ENCODE measurements at regions not wholly inside any gene's neighbourhood (a gene's known extent, or its start where the extent isn't known, plus 50 kb on each side); places are given as distances from the start of the nearest gene placed in this dataset.

DNA sequence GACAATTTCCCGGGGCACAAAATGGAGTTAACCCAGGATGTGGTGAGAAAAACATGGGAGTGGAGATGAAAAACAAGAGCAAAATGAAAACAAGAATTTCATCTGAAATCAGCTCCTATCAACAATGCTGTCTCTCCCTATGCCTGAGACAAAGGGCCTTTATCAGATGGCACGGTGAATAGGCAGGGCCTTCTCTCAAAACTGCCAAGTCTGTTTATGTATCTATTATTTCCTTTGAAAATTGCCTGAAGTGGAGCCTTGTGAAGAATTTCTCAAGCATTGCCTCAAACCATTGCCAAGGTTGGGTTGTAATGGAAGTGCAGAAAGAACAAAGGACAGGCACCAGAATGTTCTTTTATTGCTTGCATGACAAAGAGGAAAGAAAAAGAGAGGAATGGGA lies 74.7 kb downstream of the BTBD3 start:
- no peaks in the 10 kb centered on the region for H4K20me1 ChIP-seq (replicated peaks; ENCODE audit: control insufficient read depth, extremely low read depth, insufficient read depth, low read length)
- intact Hi-C loops (cut with micrococcal nuclease) (no loop called here), dilution Hi-C loops (cut with MboI; ENCODE audit: extremely low pct_ligation_motif_present, low sequenced_read_pairs) (no loop called here)
- ChIA-PET POLR2A (no interaction called here), CTCF (interaction anchor here (1.2 kb wide), 1 partner anchor 20 kb away, joined by 3 read pairs; no protein-coding TSS in a partner anchor)
- H3K9ac ChIP-seq (replicated peaks; ENCODE audit: extremely low read depth, insufficient read depth, low read length): no peak overlapping the region
- H3K4me3 ChIP-seq (replicated peaks in 1 of 3; ENCODE audit: insufficient read depth in 1 of 3, low read depth in 1 of 3, low read length in 3 of 3): no peak overlapping the region
- no peak for DNase-seq (ENCODE audit: low read depth, low spot score)
- FAIRE-seq: no peak
- TF ChIP-seq, protein P1, sequence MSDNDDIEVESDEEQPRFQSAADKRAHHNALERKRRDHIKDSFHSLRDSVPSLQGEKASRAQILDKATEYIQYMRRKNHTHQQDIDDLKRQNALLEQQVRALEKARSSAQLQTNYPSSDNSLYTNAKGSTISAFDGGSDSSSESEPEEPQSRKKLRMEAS (IDR thresholded peaks at IDR 0.05; ENCODE audit: insufficient read depth, insufficient read length): no peak
- TF ChIP-seq EZH2 (IDR thresholded peaks at IDR 0.05; ENCODE audit: borderline replicate concordance, low read depth, low read length, severe bottlenecking) (no peak), FOS (IDR thresholded peaks at IDR 0.05; ENCODE audit: borderline replicate concordance, insufficient read depth, low read length) (no peak), MYC (IDR thresholded peaks at IDR 0.05; ENCODE audit: low read depth, low read length) (no peak), GATA2 (IDR thresholded peaks at IDR 0.05; ENCODE audit: insufficient read depth, insufficient read length, low read depth, low read length) (no peak)
- H3K4me2 ChIP-seq (ENCODE audit: insufficient read depth, low read length): no peak overlapping the region
- no peaks in the 10 kb centered on the region for H3K79me2 ChIP-seq (ENCODE audit: control insufficient read depth, insufficient read depth, low read length)
- H3K4me1 ChIP-seq (ENCODE audit: control insufficient read depth, extremely low read depth, insufficient read depth, low read length): no peaks in the 10 kb centered on the region
- BruUV-seq (replicated peaks): no TSS peak
- H3K9me3 ChIP-seq (replicated peaks; ENCODE audit: control insufficient read depth, insufficient read depth, low read length): no peaks in the 10 kb centered on the region
- H3K27ac ChIP-seq (ENCODE audit: insufficient read depth, low read depth, low read length): no peak overlapping the region
- no peaks in the 10 kb centered on the region for H3K27me3 ChIP-seq (ENCODE audit: control insufficient read depth in 2 of 2, insufficient read depth in 2 of 2, low read length in 2 of 2)
- no peak overlapping the region for H2AFZ ChIP-seq (ENCODE audit: low read depth, low read length)
- no peaks in the 10 kb centered on the region for H3K9me1 ChIP-seq (replicated peaks; ENCODE audit: control insufficient read depth, extremely low read depth, insufficient read depth, low read length)
- H3K36me3 ChIP-seq (ENCODE audit: control insufficient read depth in 2 of 2, extremely low read depth in 1 of 2, insufficient read depth in 2 of 2, low read length in 2 of 2): no peaks in the 10 kb centered on the region

DNA sequence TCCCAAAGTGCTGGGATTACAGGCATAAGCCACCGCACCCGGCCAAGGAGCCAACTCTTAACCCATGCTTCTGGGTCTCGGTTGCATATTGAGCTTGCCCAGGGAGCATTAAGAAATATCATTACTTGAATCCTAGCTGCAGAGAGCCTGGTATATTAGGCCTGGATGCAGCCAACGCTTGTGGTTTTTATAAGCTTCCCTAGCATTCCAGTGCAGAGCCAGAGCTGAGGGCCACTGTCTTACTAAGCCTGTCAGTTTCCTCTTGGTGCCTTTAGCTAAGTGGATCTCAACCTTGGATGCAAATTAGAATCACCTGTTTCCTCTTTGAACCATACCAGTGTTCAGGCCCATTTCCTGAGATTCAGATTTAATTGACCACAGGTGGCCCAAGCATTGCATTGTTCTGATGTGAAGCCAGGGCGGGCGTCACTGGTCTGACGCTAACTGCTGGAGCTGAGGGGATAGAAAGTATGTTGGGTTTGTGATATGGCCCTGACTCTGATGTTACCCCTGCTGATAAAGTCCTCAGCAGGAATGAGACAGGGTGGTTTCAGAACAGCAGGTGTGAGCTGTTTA lies 76.3 kb downstream of the BTBD3 start:
- DNase-seq (ENCODE audit: low read depth, low spot score) (no peak), FAIRE-seq (no peak)
- CTCF ChIA-PET: interaction anchor here (2.8 kb wide), 1 partner anchor 18 kb away, joined by 8 read pairs; no protein-coding TSS in a partner anchor
- intact Hi-C loops (cut with micrococcal nuclease) (no loop called here), dilution Hi-C loops (cut with MboI; ENCODE audit: extremely low pct_ligation_motif_present, low sequenced_read_pairs) (no loop called here)
- no peak overlapping the region for H3K4me2 ChIP-seq (ENCODE audit: insufficient read depth, low read length)
- no peaks in the 10 kb centered on the region for H3K79me2 ChIP-seq (ENCODE audit: control insufficient read depth, insufficient read depth, low read length)
- H3K9me1 ChIP-seq (replicated peaks; ENCODE audit: control insufficient read depth, extremely low read depth, insufficient read depth, low read length): no peaks in the 10 kb centered on the region
- H3K4me1 ChIP-seq (ENCODE audit: control insufficient read depth, extremely low read depth, insufficient read depth, low read length): no peaks in the 10 kb centered on the region
- H4K20me1 ChIP-seq (replicated peaks; ENCODE audit: control insufficient read depth, extremely low read depth, insufficient read depth, low read length): no peaks in the 10 kb centered on the region
- BruUV-seq (replicated peaks): no TSS peak
- no peak for TF ChIP-seq JUN (IDR thresholded peaks at IDR 0.05; ENCODE audit: borderline replicate concordance, insufficient read depth, insufficient read length, low read depth)
- TF ChIP-seq, protein P1 (IDR thresholded peaks at IDR 0.05; ENCODE audit: insufficient read depth, insufficient read length): no peak
- no peak for TF ChIP-seq POLR2A (IDR thresholded peaks at IDR 0.05; ENCODE audit: low read depth, low read length)
- TF ChIP-seq EZH2 (IDR thresholded peaks at IDR 0.05; ENCODE audit: borderline replicate concordance, low read depth, low read length, severe bottlenecking): no peak
- TF ChIP-seq, protein P2, sequence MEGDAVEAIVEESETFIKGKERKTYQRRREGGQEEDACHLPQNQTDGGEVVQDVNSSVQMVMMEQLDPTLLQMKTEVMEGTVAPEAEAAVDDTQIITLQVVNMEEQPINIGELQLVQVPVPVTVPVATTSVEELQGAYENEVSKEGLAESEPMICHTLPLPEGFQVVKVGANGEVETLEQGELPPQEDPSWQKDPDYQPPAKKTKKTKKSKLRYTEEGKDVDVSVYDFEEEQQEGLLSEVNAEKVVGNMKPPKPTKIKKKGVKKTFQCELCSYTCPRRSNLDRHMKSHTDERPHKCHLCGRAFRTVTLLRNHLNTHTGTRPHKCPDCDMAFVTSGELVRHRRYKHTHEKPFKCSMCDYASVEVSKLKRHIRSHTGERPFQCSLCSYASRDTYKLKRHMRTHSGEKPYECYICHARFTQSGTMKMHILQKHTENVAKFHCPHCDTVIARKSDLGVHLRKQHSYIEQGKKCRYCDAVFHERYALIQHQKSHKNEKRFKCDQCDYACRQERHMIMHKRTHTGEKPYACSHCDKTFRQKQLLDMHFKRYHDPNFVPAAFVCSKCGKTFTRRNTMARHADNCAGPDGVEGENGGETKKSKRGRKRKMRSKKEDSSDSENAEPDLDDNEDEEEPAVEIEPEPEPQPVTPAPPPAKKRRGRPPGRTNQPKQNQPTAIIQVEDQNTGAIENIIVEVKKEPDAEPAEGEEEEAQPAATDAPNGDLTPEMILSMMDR (IDR thresholded peaks at IDR 0.05; ENCODE audit: extremely low read depth in 1 of 2, insufficient read depth in 1 of 2, low read depth in 1 of 2, low read length in 2 of 2): no peak
- no peak for TF ChIP-seq POLR2AphosphoS5 (IDR thresholded peaks at IDR 0.05; ENCODE audit: insufficient read depth, low read depth, low read length)
- no peak for TF ChIP-seq FOS (IDR thresholded peaks at IDR 0.05; ENCODE audit: borderline replicate concordance, insufficient read depth, low read length)
- TF ChIP-seq MYC (IDR thresholded peaks at IDR 0.05; ENCODE audit: low read depth, low read length): no peak
- no peak for TF ChIP-seq GATA2 (IDR thresholded peaks at IDR 0.05; ENCODE audit: insufficient read depth, insufficient read length, low read depth, low read length)
- no peak overlapping the region for H2AFZ ChIP-seq (ENCODE audit: low read depth, low read length)
- POLR2A ChIA-PET: no interaction called here
- H3K27me3 ChIP-seq (ENCODE audit: control insufficient read depth in 2 of 2, insufficient read depth in 2 of 2, low read length in 2 of 2): no peaks in the 10 kb centered on the region
- H3K4me3 ChIP-seq (replicated peaks in 1 of 3; ENCODE audit: insufficient read depth in 1 of 3, low read depth in 1 of 3, low read length in 3 of 3): no peak overlapping the region
- H3K9ac ChIP-seq (replicated peaks; ENCODE audit: extremely low read depth, insufficient read depth, low read length): no peak overlapping the region
- H3K36me3 ChIP-seq (ENCODE audit: control insufficient read depth in 2 of 2, extremely low read depth in 1 of 2, insufficient read depth in 2 of 2, low read length in 2 of 2): no peaks in the 10 kb centered on the region
- H3K9me3 ChIP-seq (replicated peaks; ENCODE audit: control insufficient read depth, insufficient read depth, low read length): no peaks in the 10 kb centered on the region
- no peak overlapping the region for H3K27ac ChIP-seq (ENCODE audit: insufficient read depth, low read depth, low read length)
